ENCODE measurements at regions not wholly inside any gene's neighbourhood (a gene's known extent, or its start where the extent isn't known, plus 50 kb on each side); places are given as distances from the start of the nearest gene placed in this dataset.
A peak's percentile ranks its signal among the peaks of the same experiment; 100 is the strongest.
"Not testable (repeated sequence)": the region's sequence is repeated elsewhere in the genome, so short reads cannot be mapped to it uniquely, and the experiment has no call there.

- no peaks in the 10 kb centered on the region for H3K27me3 Mint-ChIP-seq (ENCODE audit: low read depth, poor library complexity)
- peaks cover 6% of the 10 kb centered on the region for H3K9me3 Mint-ChIP-seq
- H3K4me1 Mint-ChIP-seq, result no peaks in the 10 kb centered on the region
- TF ChIP-seq CTCF (IDR thresholded peaks at IDR 0.05), result no peak
- H3K4me3 Mint-ChIP-seq, result no peak overlapping the region
- H3K36me3 Mint-ChIP-seq (ENCODE audit: low read depth), result no peaks in the 10 kb centered on the region
- no peak for DNase-seq
- no peak overlapping the region for H3K27ac Mint-ChIP-seq
Measured at GRCh38 chr4:135934026-135934425, 1598.3 kb downstream of the PCDH18 start.

GRCh38 chr4:135927651-135928050 is 1604.6 kb downstream of the PCDH18 start:
- TF ChIP-seq CTCF (IDR thresholded peaks at IDR 0.05), result no peak
- no peak for DNase-seq
- peaks cover 6% of the 10 kb centered on the region for H3K9me3 Mint-ChIP-seq
- no peaks in the 10 kb centered on the region for H3K27me3 Mint-ChIP-seq (ENCODE audit: low read depth, poor library complexity)
- no peaks in the 10 kb centered on the region for H3K4me1 Mint-ChIP-seq
- no peak overlapping the region for H3K27ac Mint-ChIP-seq
- H3K36me3 Mint-ChIP-seq (ENCODE audit: low read depth), result no peaks in the 10 kb centered on the region
- no peak overlapping the region for H3K4me3 Mint-ChIP-seq

GRCh38 chr4:135921081-135921480 is 1611.2 kb downstream of the PCDH18 start:
- H3K9me3 Mint-ChIP-seq, result no peaks in the 10 kb centered on the region
- no peak overlapping the region for H3K4me3 Mint-ChIP-seq
- TF ChIP-seq CTCF (IDR thresholded peaks at IDR 0.05), result no peak
- no peak overlapping the region for H3K27ac Mint-ChIP-seq
- H3K36me3 Mint-ChIP-seq (ENCODE audit: low read depth), result no peaks in the 10 kb centered on the region
- no peaks in the 10 kb centered on the region for H3K27me3 Mint-ChIP-seq (ENCODE audit: low read depth, poor library complexity)
- H3K4me1 Mint-ChIP-seq, result no peaks in the 10 kb centered on the region
- no peak for DNase-seq

DNA sequence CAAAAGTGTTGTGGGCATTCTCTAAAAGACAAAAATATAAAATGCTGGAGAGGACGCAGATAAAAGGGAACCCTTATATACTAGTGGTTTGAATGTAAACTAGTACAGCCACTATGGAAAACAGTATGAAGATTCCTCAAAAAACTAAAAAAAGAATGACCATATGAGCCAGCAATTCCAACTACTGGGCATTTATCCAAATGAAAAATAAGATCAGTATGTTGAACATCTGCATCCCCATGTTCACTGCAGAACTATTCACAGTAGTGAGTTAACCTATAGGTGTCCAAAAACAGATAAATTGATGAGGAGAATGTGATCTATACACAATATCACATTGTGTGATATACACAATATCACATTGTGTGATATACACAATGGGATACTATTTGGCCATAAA is 1615.3 kb downstream of the PCDH18 start:
- H3K27ac Mint-ChIP-seq, result no peak overlapping the region

DNA sequence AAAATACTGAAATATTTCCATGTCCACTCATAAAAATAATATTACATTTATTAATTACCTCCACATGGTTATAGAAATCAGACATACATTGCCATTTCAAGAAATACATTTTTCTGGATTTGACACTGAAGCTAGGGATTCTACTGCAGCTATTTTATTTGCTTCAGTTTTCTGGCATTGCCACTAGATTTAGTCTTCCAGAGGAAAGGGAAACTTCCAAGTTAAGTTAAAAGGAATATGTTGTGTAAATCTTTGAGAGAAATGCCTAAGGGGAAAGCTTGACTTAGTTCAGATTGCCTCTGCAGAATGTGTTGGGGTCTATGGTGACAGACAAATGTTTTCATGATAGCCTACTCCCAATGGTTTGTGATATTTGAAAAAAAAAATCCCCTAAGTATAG is 1631.3 kb downstream of the PCDH18 start:
- H3K27ac Mint-ChIP-seq, result no peak overlapping the region
- H3K4me1 Mint-ChIP-seq, result no peaks in the 10 kb centered on the region
- no peak for TF ChIP-seq CTCF (IDR thresholded peaks at IDR 0.05)
- no peaks in the 10 kb centered on the region for H3K9me3 Mint-ChIP-seq
- no peak overlapping the region for H3K4me3 Mint-ChIP-seq
- no peak for DNase-seq
- no peaks in the 10 kb centered on the region for H3K27me3 Mint-ChIP-seq (ENCODE audit: low read depth, poor library complexity)
- no peaks in the 10 kb centered on the region for H3K36me3 Mint-ChIP-seq (ENCODE audit: low read depth)

More for the DNA sequence above, 1615.3 kb downstream of the PCDH18 start:
- Mint-ChIP-seq H3K4me3 (no peak overlapping the region), H3K27me3 (ENCODE audit: low read depth, poor library complexity) (no peaks in the 10 kb centered on the region), H3K4me1 (no peaks in the 10 kb centered on the region), H3K9me3 (no peaks in the 10 kb centered on the region), H3K36me3 (ENCODE audit: low read depth) (no peaks in the 10 kb centered on the region)
- no peak for DNase-seq
- no peak for TF ChIP-seq CTCF (IDR thresholded peaks at IDR 0.05)

- H3K9me3 Mint-ChIP-seq; H3K27me3 Mint-ChIP-seq (ENCODE audit: low read depth, poor library complexity); H3K27ac Mint-ChIP-seq; H3K4me1 Mint-ChIP-seq; H3K4me3 Mint-ChIP-seq; H3K36me3 Mint-ChIP-seq (ENCODE audit: low read depth): not testable (repeated sequence)
- DNase-seq, result peak; percentile 64
- TF ChIP-seq CTCF (IDR thresholded peaks at IDR 0.05), result peak; percentile 52
Measured at GRCh38 chr4:135864304-135864703, 1662.7 kb upstream of the PABPC4L start.

All from nephron progenitor cell (in vitro differentiated cells).